K562 (cell line): ENCODE measurements at regions not wholly inside any gene's neighbourhood (a gene's known extent, or its start where the extent isn't known, plus 50 kb on each side); places are given as distances from the start of the nearest gene placed in this dataset.

ENCODE experiments used
- ATAC-seq: fragments of 200-7000 bp; cut with Tn5 transposase; 3 replicates; pipeline ENCODE4 v1.9.1; 2020; ENCODE audit warnings: moderate library complexity
- BruUV-seq: library from RNA; stranded (reverse); fragments of 400-500 nt; replicated peaks from 2 replicates; lab custom pipeline; 2021; lab: Mats Ljungman, UMichigan
- CTCF ChIA-PET: fragments of 300-600 bp; formaldehyde crosslinking; extraction: SDS; loops from one replicate; lab custom pipeline; 2021; ENCODE audit warnings: low intra/inter-chr PET ratio; lab: Yijun Ruan, JAX
- POLR2A ChIA-PET: fragments of 300-600, 350-650 bp; sonication (Branson Sonifier 250); formaldehyde crosslinking; extraction: SDS; loops from one replicate; lab custom pipeline; 2021; ENCODE audit warnings: antibody characterized with exemption, inconsistent platforms; lab: Yijun Ruan, JAX
- DNase-seq, 4 experiments: peaks; one replicate each; pipeline versions ENCODE4 v3.0.0 to v3.0.0-alpha.2; 2011 to 2018; ENCODE audit warnings: low spot score in 3 of 4, mixed read lengths in 3 of 4; ENCODE audit errors: extremely low read depth in 1 of 4
- FAIRE-seq: peaks from 2 replicates; lab custom pipeline; 2011; peaks lifted over from hg19 to GRCh38; lab: Jason Lieb, UNC
- H2AFZ ChIP-seq: 2 replicates; pipeline ENCODE4 v1.6.0; 2011; ENCODE audit warnings: low read depth, low read length, control low read depth, inconsistent platforms
- H3K27ac ChIP-seq: fragments of 200-600 bp; 3 replicates; pipeline ENCODE4 v1.8.0; 2011; ENCODE audit warnings: low read depth, mild to moderate bottlenecking, control low read depth, inconsistent platforms, low read length, moderate library complexity, mixed read lengths; ENCODE audit errors: extremely low read depth
- H3K27me3 ChIP-seq, 2 experiments: fragments of 300-600 bp in 1 of 2; 2 replicates in 1 of 2; 3 replicates in 1 of 2; pipeline versions ENCODE4 v1.6.0 to v1.8.0; 2011; ENCODE audit warnings: inconsistent platforms in 2 of 2, low read length in 2 of 2, mild to moderate bottlenecking in 1 of 2, mixed read lengths in 1 of 2, moderate library complexity in 1 of 2; ENCODE audit not compliant: control insufficient read depth in 2 of 2, insufficient read depth in 2 of 2
- H3K36me3 ChIP-seq: fragments of 300-600 bp; 3 replicates; pipeline ENCODE4 v1.8.0; 2011; ENCODE audit warnings: mild to moderate bottlenecking, low read length, inconsistent platforms; ENCODE audit not compliant: control insufficient read depth, insufficient read depth
- H3K4me1 ChIP-seq, 2 experiments: fragments of 200-600 bp in 1 of 2; replicated peaks in 1 of 2; 2 replicates in 1 of 2; 3 replicates in 1 of 2; pipeline versions ENCODE4 v1.5.1 to v1.8.0; 2011; ENCODE audit warnings: inconsistent platforms in 2 of 2, low read length in 2 of 2, mild to moderate bottlenecking in 1 of 2, mixed read lengths in 1 of 2, moderate library complexity in 1 of 2; ENCODE audit not compliant: control insufficient read depth in 2 of 2, insufficient read depth in 2 of 2
- H3K4me2 ChIP-seq: 2 replicates; pipeline ENCODE4 v1.6.1; 2011; ENCODE audit warnings: low read length, control low read depth, inconsistent platforms, mixed read lengths; ENCODE audit not compliant: insufficient read depth
- H3K4me3 ChIP-seq: fragments of 200-600 bp; sonication (generic), shearing (Covaris generic); 2 replicates; pipeline ENCODE4 v1.5.1; 2016; ENCODE audit warnings: control low read depth, inconsistent platforms
- H3K79me2 ChIP-seq: fragments of 200-600 bp; 3 replicates; pipeline ENCODE4 v1.8.0; 2011; ENCODE audit warnings: low read length, inconsistent platforms; ENCODE audit not compliant: control insufficient read depth, insufficient read depth
- H3K9ac ChIP-seq, 2 experiments: 2 replicates each; pipeline versions ENCODE4 v1.6.0 to v1.6.1; 2011; ENCODE audit warnings: low read depth in 2 of 2, low read length in 2 of 2, control low read depth in 1 of 2, inconsistent platforms in 1 of 2, mild to moderate bottlenecking in 1 of 2, mixed read lengths in 1 of 2; ENCODE audit not compliant: insufficient read depth in 1 of 2
- H3K9me1 ChIP-seq: one replicate; pipeline ENCODE4 v1.6.0; 2011; ENCODE audit warnings: inconsistent platforms, mild to moderate bottlenecking, low read length, moderate library complexity; ENCODE audit not compliant: control insufficient read depth, insufficient read depth
- H3K9me3 ChIP-seq: replicated peaks from 2 replicates; pipeline ENCODE4 v1.5.1; 2011; ENCODE audit warnings: low read depth, low read length, inconsistent platforms; ENCODE audit not compliant: control insufficient read depth, insufficient read depth
- H4K20me1 ChIP-seq: replicated peaks from 2 replicates; pipeline ENCODE4 v1.6.1; 2011; ENCODE audit warnings: low read length, inconsistent platforms, mixed read lengths; ENCODE audit not compliant: control insufficient read depth, insufficient read depth
- ATF3 ChIP-seq, 2 experiments: fragments of 450-650 bp in 1 of 2; sonication (generic) in 1 of 2; formaldehyde crosslinking in 1 of 2; IDR thresholded peaks in 1 of 2; conservative IDR thresholded peaks in 1 of 2; 2 replicates each; pipeline versions ENCODE4 v1.6.1 to v1.8.1; 2016 to 2023; ENCODE audit warnings: mild to moderate bottlenecking in 2 of 2, moderate library complexity in 2 of 2, inconsistent platforms in 1 of 2, missing genetic modification reagents in 1 of 2
- BRF1 ChIP-seq: IDR thresholded peaks from 3 replicates; pipeline ENCODE4 v1.6.1; 2011; ENCODE audit warnings: borderline replicate concordance, mild to moderate bottlenecking; ENCODE audit not compliant: insufficient read length; ENCODE audit errors: extremely low read depth
- CHD2 ChIP-seq: IDR thresholded peaks from 2 replicates; pipeline ENCODE4 v1.6.1; 2011; ENCODE audit warnings: low read depth, low read length
- DMBX1 ChIP-seq: fragments of 250-450 bp; sonication (Bioruptor Pico); IDR thresholded peaks from 2 replicates; pipeline ENCODE4 v1.8.0; 2022; ENCODE audit warnings: inconsistent platforms, mild to moderate bottlenecking, moderate library complexity, borderline replicate concordance
- ELF4 ChIP-seq: fragments of 450-650 bp; formaldehyde crosslinking; IDR thresholded peaks from 2 replicates; pipeline ENCODE4 v1.4.0; 2022; ENCODE audit warnings: missing genetic modification characterization
- NBN ChIP-seq: fragments of 450-650 bp; IDR thresholded peaks from 2 replicates; pipeline ENCODE4 v1.6.1; 2016; ENCODE audit warnings: low read depth, mild to moderate bottlenecking
- POLR2G ChIP-seq: fragments of 200-400 bp; formaldehyde crosslinking; IDR thresholded peaks from 2 replicates; pipeline ENCODE4 v1.6.1; 2017; ENCODE audit warnings: low read depth, mild to moderate bottlenecking, antibody characterized with exemption, low read length, moderate library complexity
- PTBP1 ChIP-seq: fragments of 200-400 bp; formaldehyde crosslinking; IDR thresholded peaks from 2 replicates; pipeline ENCODE4 v1.6.1; 2017; ENCODE audit warnings: low read depth, low read length
- SMAD2 ChIP-seq: fragments of 150-350 bp; IDR thresholded peaks from 2 replicates; pipeline ENCODE4 v1.6.1; 2014; ENCODE audit warnings: low read depth, mild to moderate bottlenecking, low read length
- SMAD4 ChIP-seq: fragments of 250-450 bp; sonication (Bioruptor Pico); conservative IDR thresholded peaks from 2 replicates; pipeline ENCODE4 v1.8.0; 2021; ENCODE audit warnings: inconsistent platforms, mild to moderate bottlenecking, moderate library complexity
- U2AF2 ChIP-seq: fragments of 200-400 bp; formaldehyde crosslinking; optimal IDR thresholded peaks from 2 replicates; pipeline ENCODE3; 2017; ENCODE audit warnings: low read depth, mild to moderate bottlenecking, low read length
- ZBTB26 ChIP-seq: fragments of 450-650 bp; formaldehyde crosslinking; IDR thresholded peaks from 2 replicates; pipeline ENCODE4 v1.4.0; 2022; ENCODE audit warnings: missing genetic modification characterization
- ZNF551 ChIP-seq: fragments of 250-450 bp; sonication (Bioruptor Pico); IDR thresholded peaks from 2 replicates; pipeline ENCODE4 v1.5.0; 2021; ENCODE audit warnings: mild to moderate bottlenecking, moderate library complexity
- ZNF695 ChIP-seq: fragments of 450-650 bp; formaldehyde crosslinking; IDR thresholded peaks from 2 replicates; pipeline ENCODE4 v1.4.0; 2020; ENCODE audit warnings: mild to moderate bottlenecking, moderate library complexity
- ZSCAN32 ChIP-seq: fragments of 450-650 bp; formaldehyde crosslinking; IDR thresholded peaks from 2 replicates; pipeline ENCODE4 v1.4.0; 2020; ENCODE audit warnings: mild to moderate bottlenecking, moderate library complexity
- WGBS: fragments of 100-300 bp; shearing (Covaris generic); methylation state at CpG from one replicate; pipeline ENCODE4 v1.1.6; 2016; ENCODE audit warnings: low coverage, mixed read lengths; ENCODE audit not compliant: insufficient coverage; ENCODE audit errors: missing lambda C conversion rate; 5-methylcytosine and 5-hydroxymethylcytosine counted together
- in situ Hi-C: fragments of 300-500 bp; cut with MboI; formaldehyde crosslinking; loops from 4 replicates; pipeline ENCODE4 v1.15.0; 2018; ENCODE audit warnings: inconsistent platforms, mixed read lengths
- intact Hi-C: fragments of 100-400 bp; cut with micrococcal nuclease; formaldehyde crosslinking; loops from 2 replicates; pipeline ENCODE4 v1.14.2; 2022

DNA sequence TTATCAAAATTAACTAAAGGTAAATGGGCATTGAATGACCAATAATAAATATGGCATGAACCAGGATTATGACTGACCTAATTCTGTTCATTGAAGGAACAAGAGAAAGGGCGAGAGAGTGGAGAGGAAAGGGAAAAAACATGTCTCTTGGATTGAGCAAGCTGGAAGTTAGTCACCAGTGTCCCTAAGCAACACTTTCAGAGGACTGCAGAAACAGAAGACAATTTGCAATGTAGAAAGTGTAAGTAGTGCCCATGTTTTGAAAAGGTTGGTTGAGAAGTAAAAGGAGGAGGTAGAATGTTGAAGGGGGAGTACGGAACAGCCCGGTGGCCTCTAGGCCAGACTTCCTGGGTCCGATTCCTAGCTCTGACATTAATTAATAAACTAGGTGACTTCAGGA lies 94.6 kb downstream of the FAS start:
- H3K27me3 ChIP-seq = no peaks in the 10 kb centered on the region
- FAIRE-seq (no peak), ATAC-seq (no peak), DNase-seq (no peak)
- CTCF ChIA-PET = no interaction called here
- no TSS peak for BruUV-seq
- intact Hi-C loops (no loop called here), in situ Hi-C loops (no loop called here)
- no peaks in the 10 kb centered on the region for H3K9me3 ChIP-seq
- peak overlapping the region; percentile 58; the same call in 1 of the 2 replicates for H2AFZ ChIP-seq
- no peak overlapping the region for H3K4me2 ChIP-seq
- no peaks in the 10 kb centered on the region for H4K20me1 ChIP-seq
- no peaks in the 10 kb centered on the region for H3K79me2 ChIP-seq
- no peak overlapping the region for H3K9ac ChIP-seq
- 0 out of 2 replicates have a peak, but pooled peaks have one; percentile 25 for TF ChIP-seq ELF4
- TF ChIP-seq BRF1 = no peak
- TF ChIP-seq SMAD4 = 0 out of 2 replicates have a peak, but pooled peaks have one; percentile 18
- TF ChIP-seq DMBX1 (CRISPR knock-in tag) = peak; percentile 38; the same call in 1 of the 2 replicates
- H3K9me1 ChIP-seq = no peaks in the 10 kb centered on the region
- 22% methylated on average over 3 of the region's 4 CpGs for WGBS
- H3K36me3 ChIP-seq = no peaks in the 10 kb centered on the region
- POLR2A ChIA-PET = no interaction called here
- H3K4me3 ChIP-seq = no peak overlapping the region
- H3K4me1 ChIP-seq = peaks cover 0 to 7% of the 10 kb centered on the region in 2 experiments; a peak in 2 of 5 replicates
- peak overlapping the region; percentile 52; the same call in 2 of the 3 replicates for H3K27ac ChIP-seq

DNA sequence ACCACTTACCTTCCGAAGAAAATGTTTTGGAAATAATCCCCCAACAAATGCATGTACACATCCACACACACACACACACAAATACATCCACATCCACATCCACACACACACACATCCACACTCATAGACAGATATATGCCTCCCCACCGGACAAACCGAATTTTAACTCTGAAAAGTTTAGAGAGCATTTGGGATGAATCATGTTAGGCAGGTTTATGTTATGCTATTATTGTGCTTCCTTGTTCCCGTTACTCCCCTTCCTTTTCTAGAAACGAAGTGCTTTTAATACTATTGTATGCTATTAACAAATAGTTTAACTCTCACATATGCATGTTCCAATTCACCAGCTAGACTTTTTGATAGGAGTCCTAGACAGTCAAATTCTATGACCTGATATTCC lies 91.5 kb downstream of the FAS start:
- Histone ChIP-seq H4K20me1 (no peaks in the 10 kb centered on the region), H3K9me1 (no peaks in the 10 kb centered on the region), H3K4me2 (no peak overlapping the region), H3K9ac (no peak overlapping the region), H2AFZ (no peak overlapping the region), H3K4me3 (no peak overlapping the region), H3K36me3 (no peaks in the 10 kb centered on the region), H3K4me1 (peaks cover 0 to 13% of the 10 kb centered on the region in 2 experiments; a peak in 4 of 5 replicates), H3K27ac (no peak overlapping the region), H3K9me3 (no peaks in the 10 kb centered on the region), H3K27me3 (no peaks in the 10 kb centered on the region), H3K79me2 (no peaks in the 10 kb centered on the region)
- intact Hi-C loops (no loop called here), in situ Hi-C loops (no loop called here)
- ChIA-PET CTCF (no interaction called here), POLR2A (interaction anchor here (0.6 kb wide), 1 partner anchor 586 kb away, joined by 4 read pairs; no protein-coding TSS in a partner anchor)
- FAIRE-seq (no peak), DNase-seq (no peak), ATAC-seq (no peak)
- BruUV-seq = no TSS peak
- WGBS = 12% methylated on average over 5 of the region's 5 CpGs
- TF ChIP-seq ZNF695 (CRISPR knock-in tag) (no peak), ZNF551 (CRISPR knock-in tag) (no peak), POLR2G (no peak), U2AF2 (no peak), ZBTB26 (CRISPR knock-in tag) (no peak), NBN (no peak), PTBP1 (no peak), SMAD2 (no peak), ATF3 (IDR thresholded peaks at IDR 0.05) (no peak), ATF3 (CRISPR knock-in tag; conservative IDR thresholded peaks at IDR 0.05) (no peak), ZSCAN32 (CRISPR knock-in tag) (no peak), CHD2 (no peak)
